NCI-H526 (cell line): ENCODE measurements at regions not wholly inside any gene's neighbourhood (a gene's known extent, or its start where the extent isn't known, plus 50 kb on each side); places are given as distances from the start of the nearest gene placed in this dataset.

Experiments
- DNase-seq, 2 experiments: peaks; one replicate each; lab custom pipeline; 2025; lab: John Stamatoyannopoulos, UW

DNA sequence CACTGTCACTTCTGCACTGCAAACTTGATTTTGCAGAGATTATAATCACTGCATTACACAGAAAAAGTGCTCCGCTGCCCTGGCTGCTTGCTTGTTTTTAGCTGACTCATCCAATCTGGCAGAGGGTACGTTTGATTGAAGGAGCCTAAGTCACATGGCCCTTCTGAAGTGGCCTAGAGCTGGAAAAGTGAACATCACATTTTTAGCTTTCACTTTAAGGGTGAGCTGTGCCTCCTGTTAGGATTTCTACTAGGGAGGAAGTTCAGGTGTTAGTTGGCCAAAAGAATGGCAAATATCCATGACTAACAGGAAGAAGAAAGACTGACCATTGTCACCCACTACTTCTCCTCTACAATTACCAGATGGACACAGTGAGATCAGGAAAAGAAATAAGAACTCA is 889.1 kb upstream of the MAP3K7 start:
- no peak for DNase-seq

DNA sequence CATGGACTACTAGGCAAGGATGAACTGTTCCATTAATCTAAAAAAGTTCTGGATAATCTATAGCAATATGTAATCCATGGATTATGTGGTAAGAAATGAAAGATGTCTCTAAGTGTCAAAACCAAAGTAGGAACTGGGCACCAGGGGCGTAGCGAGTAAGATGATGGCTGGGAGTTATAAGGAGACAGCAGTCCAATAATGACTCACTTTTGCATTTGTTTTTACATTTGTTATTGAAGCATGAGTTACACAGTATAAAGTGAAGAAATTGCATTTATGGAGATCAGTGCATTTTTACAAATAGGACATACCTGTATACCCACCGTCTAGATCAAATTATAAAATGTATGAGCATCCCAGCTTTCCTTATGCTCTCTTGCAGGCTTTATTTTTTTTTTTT is 878.5 kb upstream of the MAP3K7 start:
- DNase-seq, result no peak

DNA sequence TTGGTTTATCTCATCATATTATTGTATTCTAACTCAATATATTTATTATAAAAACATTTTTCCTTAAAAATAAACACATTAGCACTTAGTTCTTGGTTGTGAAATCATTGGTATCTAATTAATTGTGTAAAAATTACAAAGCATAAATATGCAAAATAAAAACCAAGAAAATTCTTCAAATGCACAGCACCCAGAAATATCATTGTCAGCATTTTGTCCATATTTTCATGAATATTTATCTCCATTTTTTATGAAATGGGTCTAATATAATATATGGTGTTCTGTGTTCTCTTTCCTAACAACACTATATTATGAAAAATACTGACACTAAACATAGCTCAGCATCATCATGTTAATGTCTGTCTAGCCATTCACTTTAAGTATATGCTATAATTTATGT is 877.8 kb upstream of the MAP3K7 start:
- DNase-seq, result no peak

DNA sequence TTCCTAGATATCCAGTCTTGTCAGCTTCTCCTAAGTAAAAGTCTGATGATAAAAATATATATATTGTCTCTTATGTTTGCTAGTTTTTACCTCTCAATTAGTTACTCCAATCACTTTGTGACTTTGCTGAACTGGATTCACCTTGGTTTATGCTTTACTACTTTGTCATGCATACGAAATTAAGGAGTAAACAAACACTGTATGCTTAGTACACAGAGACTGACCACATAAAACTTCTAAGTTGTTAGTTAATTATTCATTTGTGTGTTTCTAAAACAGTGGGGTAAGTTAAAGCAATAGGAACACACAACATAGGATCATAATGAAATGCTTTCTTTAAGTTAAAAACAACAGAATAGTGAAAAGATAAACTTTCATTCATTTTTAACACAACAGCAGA is 877.3 kb upstream of the MAP3K7 start:
- DNase-seq, result peak in 1 of 2 experiments; percentile 8

DNA sequence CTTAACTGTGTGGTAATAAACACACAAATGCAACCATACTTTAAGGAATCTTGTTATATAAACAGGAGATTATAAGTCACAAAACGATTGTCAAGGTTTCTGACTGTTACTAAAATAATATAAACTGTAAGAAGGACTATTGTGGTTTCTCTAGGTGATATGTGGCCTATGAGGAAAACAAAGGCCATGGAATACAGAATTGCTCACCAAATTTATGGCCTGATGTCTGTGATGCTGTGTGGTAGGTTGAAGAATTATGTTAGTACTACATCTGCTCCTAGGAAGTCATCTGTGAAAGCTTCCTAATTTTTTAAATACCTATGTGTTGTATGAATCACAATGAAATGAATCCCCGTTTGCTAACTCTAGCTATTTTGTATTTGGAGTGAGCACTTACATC is 875.4 kb upstream of the MAP3K7 start:
- DNase-seq, result no peak

DNA sequence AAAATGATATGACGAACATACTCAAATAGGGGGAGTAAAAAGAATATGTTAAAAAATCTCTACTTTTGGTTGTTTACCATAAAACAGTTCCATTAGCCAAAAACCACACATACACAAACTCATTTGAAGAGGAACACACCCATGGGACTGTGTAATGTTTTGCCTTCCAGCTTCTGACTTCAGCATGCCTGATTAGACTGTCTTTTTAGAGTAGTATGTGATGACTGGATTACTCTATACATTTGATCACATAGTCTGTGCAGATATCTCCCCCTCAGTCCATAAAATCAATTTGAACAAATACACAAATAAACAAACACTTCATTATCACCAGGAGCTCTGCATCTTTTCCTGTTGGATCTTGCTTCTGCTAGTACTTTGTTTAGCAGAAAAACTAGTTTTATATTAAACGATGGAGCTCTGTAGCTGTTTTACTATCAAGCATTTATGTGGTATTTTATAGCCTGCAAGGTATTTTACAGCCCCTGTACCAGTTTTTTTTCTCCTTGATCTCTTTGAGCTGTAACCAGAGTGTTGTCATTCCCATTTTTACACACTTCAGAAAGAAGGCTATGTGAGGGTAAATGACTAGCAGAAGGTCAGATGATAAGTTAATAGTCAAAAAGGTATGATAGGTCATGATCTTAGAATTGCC is 866.5 kb upstream of the MAP3K7 start:
- DNase-seq, result no peak

DNA sequence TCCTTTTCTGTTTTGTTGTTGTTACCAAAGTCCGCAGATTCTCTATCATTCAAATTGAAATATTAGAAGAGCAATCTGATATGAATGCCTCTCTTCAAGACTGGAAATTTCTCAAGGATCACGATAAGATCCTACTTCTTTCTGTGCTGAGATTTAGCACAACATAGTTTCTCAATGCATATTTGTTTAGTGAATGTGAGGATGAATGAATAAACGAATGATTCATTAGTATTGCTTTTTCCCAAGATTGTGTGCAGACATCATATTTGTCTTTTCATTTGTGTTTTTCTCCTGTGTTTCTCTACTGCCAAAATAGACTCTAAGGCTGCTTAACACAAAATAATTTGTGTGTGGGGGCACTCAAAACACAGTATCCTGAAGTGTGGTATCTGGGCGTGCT is 862.7 kb upstream of the MAP3K7 start:
- DNase-seq, result no peak

DNA sequence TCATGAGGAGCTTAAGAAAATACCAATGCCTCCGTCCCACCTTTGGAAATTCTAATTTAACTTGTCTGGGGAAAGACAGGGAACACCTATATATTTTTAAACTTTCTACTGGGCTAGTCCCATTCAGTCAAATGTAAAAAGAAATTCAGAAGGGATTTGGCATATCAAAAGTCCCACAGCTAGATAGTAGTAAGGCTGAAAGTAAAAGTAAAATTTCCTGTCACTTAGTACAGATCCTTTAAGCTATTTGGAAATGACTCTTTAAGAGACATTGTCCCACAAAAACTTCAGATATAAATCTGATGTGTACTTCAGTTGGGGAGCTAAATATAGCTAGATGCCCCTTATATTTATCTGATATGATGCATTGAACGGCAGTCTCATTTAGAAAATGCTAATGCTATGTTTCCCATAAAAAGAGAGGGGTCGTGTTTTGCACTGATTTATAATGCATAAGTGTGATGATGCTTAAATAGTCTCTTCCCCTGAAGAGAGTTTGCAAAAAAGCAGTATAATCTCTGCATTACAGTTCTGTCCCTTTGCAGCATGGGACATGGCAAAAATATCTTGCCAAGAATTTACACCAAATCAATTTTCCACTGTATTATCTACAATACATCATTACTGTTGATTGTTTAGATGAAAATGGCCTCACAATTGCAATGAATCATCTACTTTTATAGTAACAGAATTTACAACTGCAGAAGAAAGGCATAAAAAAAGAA is 860.8 kb upstream of the MAP3K7 start:
- DNase-seq, result no peak

DNA sequence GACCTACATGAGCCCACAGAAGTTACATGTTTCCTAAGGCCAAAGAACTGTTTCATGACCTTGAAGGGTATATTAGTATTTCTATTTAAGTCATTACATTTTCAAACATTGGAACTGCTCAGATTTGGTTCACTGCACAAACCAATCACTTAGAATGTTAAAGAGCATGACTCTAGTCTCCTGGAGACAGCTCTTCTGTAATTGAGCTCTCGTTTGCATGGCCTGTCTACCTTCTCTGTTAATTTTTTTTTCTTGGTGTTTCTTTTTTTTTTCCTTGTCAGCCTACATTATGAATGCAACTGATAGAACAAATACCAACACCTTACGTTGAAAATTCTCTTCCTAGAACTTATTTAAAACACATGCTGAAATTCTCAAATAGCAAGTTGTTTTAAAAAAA is 860.2 kb upstream of the MAP3K7 start:
- peak in 1 of 2 experiments; percentile 3 for DNase-seq

DNA sequence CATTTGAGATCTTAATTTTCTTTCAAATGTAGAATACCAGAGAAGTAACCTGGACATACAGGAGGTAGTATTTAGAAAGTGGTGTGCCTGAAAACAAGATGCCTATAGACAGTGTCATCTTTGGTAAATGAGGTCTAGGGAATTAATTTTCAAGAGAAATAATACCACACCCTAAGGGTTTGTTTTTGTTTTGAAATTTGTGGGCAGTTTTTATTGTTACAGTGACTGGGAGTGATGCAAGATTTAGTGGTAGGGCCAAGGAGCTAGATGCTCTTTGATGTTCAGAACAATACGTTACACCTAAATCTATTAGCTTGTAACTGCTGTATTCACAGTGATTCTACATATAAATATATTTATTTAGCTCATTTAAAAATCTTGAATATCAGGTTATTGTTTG is 856.5 kb upstream of the MAP3K7 start:
- DNase-seq, result no peak

DNA sequence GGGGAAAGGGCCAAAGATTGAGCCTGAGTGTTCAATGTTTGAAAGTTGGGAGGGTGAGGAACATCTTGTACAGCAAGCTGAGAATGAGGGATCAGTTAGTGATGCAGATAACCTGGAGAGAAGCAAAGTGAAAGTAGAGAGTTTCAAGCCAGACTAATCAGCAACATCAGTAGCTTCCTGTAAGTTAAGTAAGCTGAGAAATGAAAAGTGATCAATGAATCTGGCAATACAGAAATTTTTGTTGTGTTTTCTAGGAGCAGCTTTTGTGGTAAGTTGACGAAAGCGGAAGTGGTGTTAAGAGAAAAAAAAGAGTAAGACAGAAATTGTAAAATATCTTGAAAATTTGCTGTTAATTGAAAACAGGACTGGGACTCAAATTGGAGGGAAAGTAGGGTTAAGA is 855.5 kb upstream of the MAP3K7 start:
- DNase-seq, result no peak

DNA sequence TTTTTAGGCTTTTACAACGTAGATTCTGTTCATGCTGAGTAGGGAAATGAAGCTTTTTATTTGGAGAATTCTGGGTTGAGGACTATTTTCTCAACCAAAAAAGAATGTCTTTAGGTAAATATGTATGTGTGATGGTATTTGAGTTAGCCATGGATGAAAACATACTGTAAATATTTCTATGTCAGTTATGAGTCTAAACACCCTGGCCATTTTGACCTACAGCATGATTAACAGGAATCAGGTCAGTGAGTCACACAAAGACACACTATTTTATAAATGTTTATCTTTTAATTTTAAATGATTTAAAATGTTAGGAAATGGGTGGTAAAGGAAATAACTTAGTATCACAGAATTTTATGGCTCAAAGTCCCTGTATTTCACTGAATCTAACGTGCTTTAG is 851.7 kb upstream of the MAP3K7 start:
- DNase-seq, result no peak

DNA sequence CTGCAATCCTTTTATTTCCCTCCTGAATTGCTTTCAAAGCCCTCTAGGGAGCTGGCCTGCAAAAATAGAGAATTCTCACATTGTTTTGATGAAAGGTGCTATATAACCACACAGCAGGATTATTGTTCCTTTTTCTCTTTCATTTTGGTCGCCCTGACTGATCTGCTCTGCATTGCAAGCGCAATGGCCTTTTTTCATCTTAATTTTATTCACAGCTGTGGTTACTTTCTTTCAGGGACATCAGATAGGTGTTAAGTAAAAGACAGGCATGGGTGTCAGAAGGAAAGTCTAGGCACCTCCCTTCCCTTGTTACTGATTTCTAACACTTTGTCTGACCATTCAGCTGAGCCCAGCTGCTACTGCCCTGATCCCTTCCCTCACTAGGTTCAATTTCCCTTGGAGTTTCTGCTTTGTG is 850.5 kb upstream of the MAP3K7 start:
- no peak for DNase-seq

DNA sequence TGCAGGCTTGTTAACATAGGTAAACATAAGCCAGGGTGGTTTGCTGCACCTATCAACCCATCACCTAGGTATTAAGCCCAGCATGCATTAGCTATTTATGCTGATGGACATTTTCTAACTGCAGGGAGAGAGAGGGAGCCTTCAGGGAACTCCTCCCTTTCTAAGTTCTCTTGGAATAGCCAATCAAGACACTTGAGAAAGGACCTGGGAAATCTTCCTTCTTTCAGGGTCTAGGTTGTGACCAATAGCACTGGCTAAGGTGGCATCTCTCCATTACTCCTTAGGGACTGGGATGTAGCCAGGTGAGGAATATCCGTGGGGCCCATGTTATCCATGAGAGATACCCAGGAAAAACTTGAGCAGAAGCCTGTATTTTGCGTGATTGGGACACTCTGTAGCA is 849.6 kb upstream of the MAP3K7 start:
- DNase-seq, result no peak

DNA sequence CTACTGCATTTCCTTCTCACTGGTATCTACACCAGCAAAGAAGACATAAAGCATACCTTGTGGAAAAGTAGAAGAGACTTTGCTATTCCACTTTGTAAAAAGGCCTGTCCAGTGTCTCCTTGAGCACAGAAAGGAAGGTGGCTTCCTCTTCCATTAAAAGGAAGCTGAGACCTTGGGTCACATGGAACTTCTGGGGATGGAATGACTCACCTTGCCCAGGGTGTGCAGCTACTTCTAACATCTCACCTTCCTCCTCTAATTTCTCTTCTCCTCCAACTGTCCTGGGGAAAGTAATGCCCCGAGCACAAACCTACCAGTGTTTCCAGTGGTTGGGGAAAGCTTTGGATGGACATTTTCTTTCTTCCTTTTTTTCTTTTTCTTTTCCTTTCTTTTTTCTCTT is 848.8 kb upstream of the MAP3K7 start:
- no peak for DNase-seq

DNA sequence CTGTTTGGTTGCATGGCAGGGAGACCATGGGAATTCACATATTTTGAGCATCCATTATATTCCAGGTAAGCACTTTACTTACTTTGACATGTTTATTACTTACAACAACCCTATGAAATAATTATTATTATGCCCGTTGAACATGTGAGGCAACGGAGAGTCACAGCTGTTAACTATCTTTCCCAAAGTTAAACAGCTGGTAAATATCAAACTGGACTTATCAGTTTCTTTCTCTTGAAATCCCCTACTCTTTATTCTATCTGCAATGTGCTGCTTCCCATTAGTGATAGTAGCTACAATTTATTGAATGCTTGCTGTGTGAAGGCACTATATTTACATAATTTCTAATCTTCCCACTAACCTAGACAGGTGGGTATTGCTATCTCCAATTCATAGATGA is 847.7 kb upstream of the MAP3K7 start:
- no peak for DNase-seq

DNA sequence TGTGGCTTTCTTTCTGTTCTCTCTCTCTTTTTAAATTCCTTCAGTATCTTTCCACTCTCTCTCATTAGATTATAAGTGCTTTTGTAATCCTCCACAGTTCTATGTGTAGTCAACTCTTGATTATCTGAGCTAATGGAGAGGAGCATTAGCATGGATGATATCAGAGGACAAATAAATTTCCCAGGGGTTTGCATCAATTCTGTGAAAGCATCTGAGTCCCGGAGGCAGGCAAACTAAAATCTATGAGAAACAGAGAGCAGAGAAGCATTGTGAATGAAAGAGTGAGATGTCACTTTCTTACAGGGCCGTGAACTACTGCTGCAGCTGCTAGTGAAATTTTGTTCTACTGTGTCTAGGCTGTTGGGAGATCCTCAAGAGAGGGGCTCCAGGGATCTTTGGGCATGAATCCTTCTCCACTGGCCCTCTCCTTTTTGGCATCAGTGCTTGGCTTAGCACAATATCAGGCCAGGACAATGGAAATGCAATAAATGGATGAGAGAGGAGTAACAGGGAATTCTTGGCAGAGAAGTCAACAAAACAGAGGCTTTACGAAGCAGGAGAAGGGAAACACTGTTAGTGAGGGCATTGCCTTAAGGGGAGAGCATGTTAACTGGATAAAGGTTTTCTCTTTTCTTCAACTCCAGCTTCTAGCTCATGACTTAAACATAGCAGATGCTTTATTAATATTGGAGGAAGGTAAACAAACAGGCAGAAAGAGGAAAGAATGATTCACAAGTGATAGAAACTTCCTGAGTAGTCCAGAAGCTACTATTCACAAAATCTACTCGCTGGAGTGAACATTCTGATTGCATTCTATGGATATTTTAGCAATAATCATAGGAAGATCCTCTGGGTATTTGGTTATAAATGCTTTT is 847.0 kb upstream of the MAP3K7 start:
- no peak for DNase-seq

DNA sequence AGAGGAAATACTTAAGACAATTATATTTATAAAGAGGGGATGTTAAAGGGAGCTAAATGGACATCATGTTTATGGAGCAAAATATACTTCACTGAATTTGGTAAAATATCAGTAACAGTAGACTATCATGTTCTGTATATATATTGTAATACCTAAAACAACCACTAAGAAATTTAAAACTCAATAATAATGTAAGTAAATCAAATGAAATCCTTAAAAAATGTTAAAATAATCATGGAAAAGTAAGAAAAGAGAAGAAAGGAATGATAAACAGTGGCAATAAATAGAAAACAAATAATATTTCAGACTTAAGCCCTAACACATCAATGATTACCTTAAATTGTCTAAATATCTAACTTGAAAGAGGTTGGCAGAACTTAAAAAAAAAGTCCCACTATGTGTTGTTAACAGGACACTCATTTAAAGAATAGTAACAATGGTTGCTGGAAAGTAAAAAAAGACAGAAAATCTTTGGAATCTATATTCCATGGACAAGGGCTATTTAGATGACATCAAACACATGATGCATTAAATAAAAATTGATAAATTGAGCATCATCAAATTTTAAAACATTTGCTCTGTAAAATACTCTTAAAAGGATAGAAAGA is 842.2 kb upstream of the MAP3K7 start:
- no peak for DNase-seq

DNA sequence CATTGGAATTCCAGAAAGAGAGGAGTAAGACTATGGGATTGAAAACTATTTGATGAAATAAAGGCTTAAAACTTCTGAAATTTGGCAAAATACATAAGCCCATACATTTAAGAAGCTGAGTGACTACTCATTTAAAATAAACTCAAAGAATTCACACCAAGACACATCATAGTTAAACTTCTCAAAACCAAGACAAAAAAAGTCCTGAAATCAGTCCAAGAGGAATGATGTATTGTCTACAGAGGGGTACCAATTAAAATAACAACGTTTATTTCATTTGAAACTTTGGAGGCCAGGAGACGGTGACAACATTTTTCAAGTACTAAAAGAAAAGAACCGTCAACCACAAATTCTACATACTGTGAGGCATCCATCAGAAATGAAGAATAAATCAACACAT is 841.4 kb upstream of the MAP3K7 start:
- no peak for DNase-seq

DNA sequence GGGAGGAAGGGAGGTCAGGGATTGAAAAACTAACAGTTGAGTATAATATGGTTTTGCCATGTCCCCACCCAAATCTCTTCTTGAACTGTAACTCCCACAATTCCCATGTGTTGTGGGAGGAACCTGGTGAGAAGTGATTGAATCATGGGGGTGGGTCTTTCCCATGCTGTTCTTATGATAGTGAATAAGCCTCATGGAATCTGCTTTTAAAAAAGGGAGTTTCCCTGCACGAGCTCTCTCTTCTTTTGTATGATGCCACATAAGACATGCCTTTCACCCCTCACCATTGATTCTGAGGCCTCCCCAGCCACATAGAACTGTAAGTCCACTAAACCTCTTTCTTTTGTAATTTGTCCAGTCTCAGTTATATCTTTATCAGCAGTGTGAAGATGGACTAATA is 833.4 kb upstream of the MAP3K7 start:
- DNase-seq, result no peak

DNA sequence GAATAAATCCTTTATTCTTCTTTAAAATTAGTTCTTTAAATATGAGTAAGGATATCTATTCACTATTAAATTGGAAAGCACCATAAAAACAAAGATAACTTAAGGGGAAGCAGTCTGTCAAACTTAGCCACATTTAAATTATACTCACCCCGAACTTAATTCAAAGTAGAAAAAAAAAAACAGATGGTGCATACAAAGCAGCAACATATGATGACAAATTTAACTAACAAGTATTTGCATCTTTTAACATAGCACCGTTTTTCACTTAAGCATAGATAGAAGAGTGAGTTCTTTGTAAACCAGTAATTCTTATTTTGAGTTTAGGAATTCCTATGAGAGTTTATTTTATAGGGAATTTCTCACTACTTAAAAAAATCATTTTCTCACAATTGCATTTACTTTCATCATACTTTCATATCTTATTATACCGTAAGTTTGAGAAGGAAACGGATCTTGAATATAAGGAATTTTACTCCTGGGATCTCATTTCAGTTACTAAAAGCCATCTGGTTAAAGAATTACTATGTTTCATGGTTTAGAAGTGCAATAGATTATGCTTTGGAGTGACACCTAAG is 828.2 kb upstream of the MAP3K7 start:
- DNase-seq, result peak; percentile 43 to 47

DNA sequence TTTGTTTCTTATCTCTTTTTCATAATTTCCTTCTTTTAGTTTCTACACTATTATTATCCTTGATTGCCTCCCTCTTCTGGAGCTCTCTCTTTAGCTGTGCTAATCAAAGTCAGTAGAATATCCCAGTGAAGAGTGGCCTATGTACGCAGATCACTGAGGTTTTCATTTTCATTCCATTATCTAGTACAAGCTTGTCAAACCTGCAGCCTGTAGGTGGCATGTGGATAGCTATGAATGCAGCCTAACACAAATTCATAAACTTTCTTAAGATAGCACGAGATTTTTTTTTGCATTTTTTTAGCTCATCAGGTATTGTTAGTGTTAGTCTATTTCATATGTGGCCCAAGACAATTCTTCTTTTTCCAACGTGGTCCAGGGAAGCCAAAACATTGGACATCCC is 825.7 kb upstream of the MAP3K7 start:
- no peak for DNase-seq
